HepG2 (cell line): ENCODE measurements at regions not wholly inside any gene's neighbourhood (a gene's known extent, or its start where the extent isn't known, plus 50 kb on each side); places are given as distances from the start of the nearest gene placed in this dataset.
A peak's percentile ranks its signal among the peaks of the same experiment; 100 is the strongest.

Source experiments
- ATAD3A ChIP-seq: sonication (generic); formaldehyde crosslinking; IDR thresholded peaks from 2 replicates; pipeline ENCODE4 v1.4.0; 2020; ENCODE audit warnings: missing genetic modification reagents
- BORCS8-MEF2B ChIP-seq: sonication (generic); formaldehyde crosslinking; IDR thresholded peaks from 2 replicates; pipeline ENCODE4 v1.8.0; 2022; ENCODE audit warnings: mild to moderate bottlenecking, missing genetic modification reagents
- CEBPG ChIP-seq: IDR thresholded peaks from 2 replicates; pipeline ENCODE4 v1.6.1; 2016
- DR1 ChIP-seq: sonication (generic); formaldehyde crosslinking; IDR thresholded peaks from 2 replicates; pipeline ENCODE4 v1.8.0; 2021; ENCODE audit warnings: mild to moderate bottlenecking, missing genetic modification reagents, inconsistent platforms
- ELF3 ChIP-seq: IDR thresholded peaks from 2 replicates; pipeline ENCODE4 v1.6.1; 2016; ENCODE audit warnings: missing genetic modification reagents, missing compliant biosample characterization
- FOXC1 ChIP-seq: sonication (generic); formaldehyde crosslinking; IDR thresholded peaks from 2 replicates; pipeline ENCODE4 v1.8.0; 2022; ENCODE audit warnings: mild to moderate bottlenecking, missing genetic modification reagents, borderline replicate concordance
- HDAC2 ChIP-seq: sonication (generic); formaldehyde crosslinking; IDR thresholded peaks from 2 replicates; pipeline ENCODE4 v1.4.0; 2020; ENCODE audit warnings: missing genetic modification reagents
- MAFG ChIP-seq: sonication (generic); formaldehyde crosslinking; IDR thresholded peaks from 2 replicates; pipeline ENCODE4 v1.5.1; 2020; ENCODE audit warnings: mild to moderate bottlenecking, missing genetic modification reagents
- MTA3 ChIP-seq: sonication (generic); formaldehyde crosslinking; IDR thresholded peaks from 2 replicates; pipeline ENCODE4 v1.4.0; 2020; ENCODE audit warnings: missing genetic modification reagents
- SIX1 ChIP-seq: sonication (generic); formaldehyde crosslinking; IDR thresholded peaks from 2 replicates; pipeline ENCODE4 v1.4.0; 2020; ENCODE audit warnings: missing genetic modification reagents, borderline replicate concordance
- SMAD3 ChIP-seq: sonication (generic); formaldehyde crosslinking; IDR thresholded peaks from 2 replicates; pipeline ENCODE4 v1.4.0; 2020; ENCODE audit warnings: missing genetic modification reagents
- SSRP1 ChIP-seq: IDR thresholded peaks from 2 replicates; pipeline ENCODE4 v1.6.1; 2016; ENCODE audit warnings: control low read depth
- TFE3 ChIP-seq: IDR thresholded peaks from 2 replicates; pipeline ENCODE4 v1.6.1; 2016
- THRA ChIP-seq: sonication (generic); formaldehyde crosslinking; IDR thresholded peaks from 2 replicates; pipeline ENCODE4 v1.4.0; 2020; ENCODE audit warnings: missing genetic modification reagents, borderline replicate concordance
- ZBTB20 ChIP-seq: sonication (generic); formaldehyde crosslinking; IDR thresholded peaks from 2 replicates; pipeline ENCODE4 v1.8.1; 2023; ENCODE audit warnings: missing genetic modification reagents, low read depth, mild to moderate bottlenecking, borderline replicate concordance
- ZFP37 ChIP-seq: sonication (generic); formaldehyde crosslinking; IDR thresholded peaks from 2 replicates; pipeline ENCODE4 v1.4.0; 2020; ENCODE audit warnings: missing genetic modification reagents, borderline replicate concordance
- ZNF142 ChIP-seq: sonication (generic); formaldehyde crosslinking; IDR thresholded peaks from 2 replicates; pipeline ENCODE4 v1.4.0; 2020; ENCODE audit warnings: missing genetic modification reagents
- ZNF232 ChIP-seq: sonication (generic); formaldehyde crosslinking; IDR thresholded peaks from 2 replicates; pipeline ENCODE4 v1.4.0; 2020; ENCODE audit warnings: missing genetic modification reagents, borderline replicate concordance
- ZNF441 ChIP-seq: sonication (generic); formaldehyde crosslinking; IDR thresholded peaks from 2 replicates; pipeline ENCODE4 v1.7.0; 2021; ENCODE audit warnings: missing genetic modification reagents, borderline replicate concordance
- ZNF460 ChIP-seq: sonication (generic); formaldehyde crosslinking; IDR thresholded peaks from 2 replicates; pipeline ENCODE4 v1.5.1; 2020; ENCODE audit warnings: missing genetic modification reagents, mild to moderate bottlenecking, borderline replicate concordance
- ZNF557 ChIP-seq: sonication (generic); formaldehyde crosslinking; IDR thresholded peaks from 2 replicates; pipeline ENCODE4 v1.4.0; 2020; ENCODE audit warnings: missing genetic modification reagents
- ZNF564 ChIP-seq: sonication (generic); formaldehyde crosslinking; IDR thresholded peaks from 2 replicates; pipeline ENCODE4 v1.8.1; 2023; ENCODE audit warnings: mild to moderate bottlenecking, missing genetic modification reagents
- ZNF709 ChIP-seq: sonication (generic); formaldehyde crosslinking; IDR thresholded peaks from 2 replicates; pipeline ENCODE4 v1.5.0; 2020; ENCODE audit warnings: mild to moderate bottlenecking, missing genetic modification reagents
- ZNF83 ChIP-seq: sonication (generic); formaldehyde crosslinking; IDR thresholded peaks from 2 replicates; pipeline ENCODE4 v1.4.0; 2020; ENCODE audit warnings: missing genetic modification reagents, mild to moderate bottlenecking, borderline replicate concordance

DNA sequence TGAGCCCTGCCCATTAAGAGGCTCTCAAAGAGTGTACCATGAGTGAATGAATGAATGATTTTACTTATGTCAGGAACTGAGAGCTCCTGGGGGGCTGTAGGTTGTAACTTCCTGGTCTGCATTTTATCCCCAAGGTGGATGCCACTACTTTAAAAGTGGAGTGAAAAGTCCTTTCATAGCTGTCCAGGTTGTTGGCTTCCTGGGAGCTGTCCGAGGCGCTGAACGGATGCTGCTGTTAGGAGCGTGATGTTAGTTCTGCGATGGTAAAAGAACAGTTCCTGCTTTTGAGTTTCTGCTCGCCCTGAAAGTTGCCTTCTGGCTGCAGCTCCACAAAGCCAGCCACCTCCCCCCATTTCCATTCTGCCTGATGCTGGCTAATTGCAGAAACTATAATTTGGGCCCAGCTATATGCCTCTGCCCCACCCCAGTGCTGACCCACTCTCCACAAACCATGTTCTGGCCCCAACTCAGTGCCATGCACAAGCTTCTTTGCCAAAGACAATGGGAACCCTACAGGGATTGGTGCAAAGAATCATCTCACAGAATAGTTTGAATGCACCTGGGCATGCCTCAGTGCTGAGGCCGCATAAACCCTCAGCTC, 330.9 kb upstream of the CDH4 start (continued):
- TF ChIP-seq TFE3 (0 out of 2 replicates have a peak, but pooled peaks have one; percentile 24), MAFG (CRISPR knock-in tag) (no peak), HDAC2 (CRISPR knock-in tag) (0 out of 2 replicates have a peak, but pooled peaks have one; percentile 14), BORCS8-MEF2B (CRISPR knock-in tag) (peak; percentile 56; the same call in 1 of the 2 replicates), ZBTB20 (CRISPR knock-in tag) (peak; percentile 48; the same call in 1 of the 2 replicates), SSRP1 (CRISPR knock-in tag) (no peak), FOXC1 (0 out of 2 replicates have a peak, but pooled peaks have one; percentile 27), DR1 (CRISPR knock-in tag) (no peak), THRA (peak; percentile 42; the same call in 1 of the 2 replicates), ZFP37 (0 out of 2 replicates have a peak, but pooled peaks have one; percentile 26), MTA3 (no peak), ZNF557 (CRISPR knock-in tag) (peak; percentile 96), SMAD3 (no peak), ELF3 (CRISPR knock-in tag) (0 out of 2 replicates have a peak, but pooled peaks have one; percentile 53), ZNF83 (CRISPR knock-in tag) (no peak), ATAD3A (no peak), ZNF709 (CRISPR knock-in tag) (0 out of 2 replicates have a peak, but pooled peaks have one; percentile 31), ZNF441 (CRISPR knock-in tag) (peak; percentile 82; the same call in 1 of the 2 replicates), ZNF232 (CRISPR knock-in tag) (peak; percentile 95; the same call in 1 of the 2 replicates), ZNF564 (no peak), CEBPG (no peak), ZNF142 (0 out of 2 replicates have a peak, but pooled peaks have one; percentile 40), ZNF460 (CRISPR knock-in tag) (no peak), SIX1 (CRISPR knock-in tag) (no peak)
